Lower leg skin (tissue), 3 donors: ENCODE measurements at regions not wholly inside any gene's neighbourhood (a gene's known extent, or its start where the extent isn't known, plus 50 kb on each side); places are given as distances from the start of the nearest gene placed in this dataset.

Source experiments
- CTCF ChIP-seq, 3 donors: fragments of 450-650 bp; IDR thresholded peaks; one replicate each; pipeline ENCODE4 v1.5.1; 2016; ENCODE audit warnings: antibody characterized with exemption in 3 of 3, mild to moderate bottlenecking in 3 of 3, moderate library complexity in 2 of 3
- POLR2A ChIP-seq, 2 donors: fragments of 450-650 bp; IDR thresholded peaks; one replicate each; pipeline ENCODE4 v1.6.1; 2016 to 2017; ENCODE audit warnings: antibody characterized with exemption in 2 of 2, mild to moderate bottlenecking in 1 of 2, moderate library complexity in 1 of 2

DNA sequence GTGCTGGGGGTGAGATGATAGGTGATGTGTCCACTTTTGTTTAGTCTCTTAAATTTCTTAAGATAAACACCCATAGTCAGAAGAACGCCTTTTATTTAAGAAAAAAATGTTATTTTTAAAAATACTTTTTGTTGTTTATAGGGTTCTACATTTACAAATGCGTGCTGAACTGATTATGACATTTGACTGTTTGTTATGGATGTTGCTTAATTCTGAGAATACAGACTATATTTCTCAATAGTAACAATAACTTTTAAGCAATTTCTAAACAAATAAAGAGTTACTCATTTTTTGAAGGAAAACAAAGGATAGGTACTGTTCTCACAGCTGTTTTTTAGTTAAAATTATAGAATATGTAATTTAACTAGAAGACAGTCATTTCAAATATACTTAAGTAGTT is 249.9 kb upstream of the GBE1 start:
- TF ChIP-seq CTCF (IDR thresholded peaks at IDR 0.05) = no peak
- no peak for TF ChIP-seq POLR2A (IDR thresholded peaks at IDR 0.05)
